Spleen (tissue), 11 donors: ENCODE measurements at regions not wholly inside any gene's neighbourhood (a gene's known extent, or its start where the extent isn't known, plus 50 kb on each side); places are given as distances from the start of the nearest gene placed in this dataset.

ENCODE experiments used
- DNase-seq: peaks from one replicate; pipeline ENCODE4 v3.0.0-alpha.2; 2020
- H3K27ac ChIP-seq, 8 donors: fragments of 200-600 bp; sonication (generic) in 7 of 8; 1 replicate in 4 of 8; 2 replicates in 4 of 8; pipeline versions ENCODE4 v1.5.0 to v1.8.0; 2016 to 2021; ENCODE audit warnings: inconsistent platforms in 4 of 8, mild to moderate bottlenecking in 4 of 8, moderate library complexity in 1 of 8
- H3K27me3 ChIP-seq, 7 donors: fragments of 200-600 bp; sonication (generic) in 6 of 7; replicated peaks in 1 of 7; 1 replicate in 4 of 7; 2 replicates in 3 of 7; pipeline versions ENCODE4 v1.5.0 to v1.8.0; 2016 to 2021; ENCODE audit warnings: inconsistent platforms in 3 of 7, mild to moderate bottlenecking in 1 of 7
- H3K36me3 ChIP-seq, 6 donors: fragments of 200-600 bp; sonication (generic) in 5 of 6; 1 replicate in 4 of 6; 2 replicates in 2 of 6; pipeline versions ENCODE4 v1.5.0 to v1.8.0; 2016 to 2021; ENCODE audit warnings: inconsistent platforms in 2 of 6
- H3K4me1 ChIP-seq, 6 donors: fragments of 200-600 bp; sonication (generic) in 5 of 6; 1 replicate in 3 of 6; 2 replicates in 3 of 6; pipeline versions ENCODE4 v1.5.0 to v1.8.0; 2016 to 2021; ENCODE audit warnings: inconsistent platforms in 3 of 6
- H3K4me3 ChIP-seq, 8 donors: fragments of 200-600 bp; sonication (generic) in 7 of 8; 1 replicate in 4 of 8; 2 replicates in 4 of 8; pipeline versions ENCODE4 v1.5.0 to v1.8.0; 2016 to 2021; ENCODE audit warnings: inconsistent platforms in 4 of 8, mild to moderate bottlenecking in 4 of 8, moderate library complexity in 2 of 8
- H3K9me3 ChIP-seq, 8 donors: fragments of 200-600 bp; sonication (generic) in 7 of 8; 1 replicate in 4 of 8; 2 replicates in 4 of 8; pipeline versions ENCODE4 v1.5.0 to v1.8.0; 2016 to 2021; ENCODE audit warnings: inconsistent platforms in 4 of 8
- POLR2A ChIP-seq, 3 donors: fragments of 450-650 bp; IDR thresholded peaks; one replicate each; pipeline ENCODE4 v1.5.1; 2017; ENCODE audit warnings: antibody characterized with exemption in 3 of 3, mild to moderate bottlenecking in 1 of 3
- POLR2AphosphoS5 ChIP-seq, 3 donors: sonication (generic); formaldehyde crosslinking; IDR thresholded peaks; one replicate each; pipeline ENCODE4 v1.5.1; 2017; ENCODE audit warnings: antibody characterized with exemption in 3 of 3
- WGBS, 5 donors: extraction: QIAGEN DNeasy Blood & Tissue Kit in 3 of 5; methylation state at CpG; one replicate each; pipeline versions ENCODE4 v1.1.5 to v1.1.7; 2013 to 2018; 5-methylcytosine and 5-hydroxymethylcytosine counted together
- intact Hi-C: fragments of 100-400 bp; cut with DNase I; formaldehyde crosslinking; loops from one replicate; pipeline ENCODE4 v1.15.0; 2023; ENCODE audit warnings: low total_unique reads
- TF ChIP-seq, protein P1 (sequence below), 11 experiments: fragments of 200-600 bp in 7 of 11; fragments of 450-650 bp in 4 of 11; sonication (generic) in 4 of 11; IDR thresholded peaks in 8 of 11; conservative IDR thresholded peaks in 3 of 11; 1 replicate in 7 of 11; 2 replicates in 4 of 11; pipeline versions ENCODE4 v1.4.0 to v1.8.0; 2016 to 2021; ENCODE audit warnings: antibody characterized with exemption in 11 of 11, inconsistent platforms in 4 of 11, mild to moderate bottlenecking in 1 of 11
- donor health status: healthy with polysubstance abuse.
- donor health status: DM: no; HTN: no; CAD: no; lungs with moderate emphysema.
- donor health status: DM: no; HTN: no; CAD: no.
- donor health status: Bipolar disorder and iron deficiency.
- donor health status: healthy.
- donor health status: DM: no; HTN: no; CAD: no.
- donor health status: DM: yes; HTN: yes; CAD: no.

DNA sequence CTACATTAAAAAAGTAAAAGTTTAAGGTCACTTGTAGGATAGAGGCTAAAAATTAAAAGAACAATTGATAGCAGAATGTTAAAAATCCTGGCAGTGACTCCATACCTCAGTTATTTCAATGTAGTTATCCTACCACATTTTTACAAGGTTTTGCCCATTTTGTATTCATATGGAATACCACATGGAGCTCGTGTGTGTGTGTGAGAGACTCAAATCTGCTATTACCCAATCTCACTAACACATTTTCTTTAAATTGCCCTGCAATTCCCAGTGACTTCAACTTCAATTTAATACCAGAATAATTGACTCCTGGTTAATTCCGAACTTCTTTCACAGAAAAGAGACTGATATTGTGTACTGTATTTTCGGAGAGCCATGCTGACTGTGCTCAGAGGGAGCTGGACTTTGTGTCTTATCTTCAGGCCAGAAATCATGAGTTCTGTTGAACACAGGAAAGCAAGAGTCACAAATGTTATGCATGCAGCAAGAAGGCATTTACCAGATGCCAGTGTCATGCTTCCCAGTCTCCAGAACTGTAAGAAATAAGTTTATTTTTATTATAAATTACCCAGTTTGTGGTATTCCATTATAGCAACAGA is 529.0 kb upstream of the NECTIN3 start:
- 61 to 75% (median 63%) methylated on average over 3 of the region's 3 CpGs for WGBS, 5 donors
- intact Hi-C loops: no loop called here

DNA sequence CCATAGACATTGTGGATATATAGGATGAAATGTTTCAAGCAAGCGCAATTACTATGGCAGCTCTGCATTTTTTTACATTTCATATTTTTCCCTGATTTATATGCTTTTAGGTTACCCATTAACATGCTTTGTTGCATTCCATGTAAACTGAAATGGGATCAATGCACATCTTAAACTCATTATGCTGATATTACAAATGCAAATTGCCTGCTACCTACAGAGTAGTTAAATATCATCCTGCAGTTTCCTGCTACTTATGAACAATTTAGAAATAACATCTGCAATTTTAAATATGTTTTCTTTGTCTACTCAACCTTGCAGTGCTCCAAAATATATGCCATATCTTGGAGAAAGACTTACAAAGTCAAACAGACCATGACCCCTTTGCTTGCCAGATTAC is 526.9 kb upstream of the NECTIN3 start:
- Histone ChIP-seq H3K4me1 (no peaks in the 10 kb centered on the region), H3K27ac (no peak overlapping the region), H3K4me3 (no peak overlapping the region), H3K27me3 (no peaks in the 10 kb centered on the region), H3K9me3 (no peaks in the 10 kb centered on the region), H3K36me3 (no peaks in the 10 kb centered on the region)
- WGBS, 5 donors: 81 to 98% (median 95%) methylated on average over 1 of the region's 1 CpG
- no peak for TF ChIP-seq POLR2AphosphoS5 (IDR thresholded peaks at IDR 0.05)
- no peak for DNase-seq
- intact Hi-C loops: no loop called here

More for the DNA sequence above, 529.0 kb upstream of the NECTIN3 start:
- DNase-seq: no peak
- H3K27ac ChIP-seq: no peak overlapping the region
- H3K4me1 ChIP-seq: no peaks in the 10 kb centered on the region
- H3K27me3 ChIP-seq: no peaks in the 10 kb centered on the region
- TF ChIP-seq POLR2AphosphoS5 (IDR thresholded peaks at IDR 0.05) (no peak), POLR2A (IDR thresholded peaks at IDR 0.05) (no peak)
- TF ChIP-seq, protein P1, sequence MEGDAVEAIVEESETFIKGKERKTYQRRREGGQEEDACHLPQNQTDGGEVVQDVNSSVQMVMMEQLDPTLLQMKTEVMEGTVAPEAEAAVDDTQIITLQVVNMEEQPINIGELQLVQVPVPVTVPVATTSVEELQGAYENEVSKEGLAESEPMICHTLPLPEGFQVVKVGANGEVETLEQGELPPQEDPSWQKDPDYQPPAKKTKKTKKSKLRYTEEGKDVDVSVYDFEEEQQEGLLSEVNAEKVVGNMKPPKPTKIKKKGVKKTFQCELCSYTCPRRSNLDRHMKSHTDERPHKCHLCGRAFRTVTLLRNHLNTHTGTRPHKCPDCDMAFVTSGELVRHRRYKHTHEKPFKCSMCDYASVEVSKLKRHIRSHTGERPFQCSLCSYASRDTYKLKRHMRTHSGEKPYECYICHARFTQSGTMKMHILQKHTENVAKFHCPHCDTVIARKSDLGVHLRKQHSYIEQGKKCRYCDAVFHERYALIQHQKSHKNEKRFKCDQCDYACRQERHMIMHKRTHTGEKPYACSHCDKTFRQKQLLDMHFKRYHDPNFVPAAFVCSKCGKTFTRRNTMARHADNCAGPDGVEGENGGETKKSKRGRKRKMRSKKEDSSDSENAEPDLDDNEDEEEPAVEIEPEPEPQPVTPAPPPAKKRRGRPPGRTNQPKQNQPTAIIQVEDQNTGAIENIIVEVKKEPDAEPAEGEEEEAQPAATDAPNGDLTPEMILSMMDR (IDR thresholded peaks at IDR 0.05 in 8 of 11, conservative IDR thresholded peaks at IDR 0.05 in 3 of 11): no peak
- H3K36me3 ChIP-seq: no peaks in the 10 kb centered on the region
- H3K9me3 ChIP-seq: no peaks in the 10 kb centered on the region
- H3K4me3 ChIP-seq: no peak overlapping the region

DNA sequence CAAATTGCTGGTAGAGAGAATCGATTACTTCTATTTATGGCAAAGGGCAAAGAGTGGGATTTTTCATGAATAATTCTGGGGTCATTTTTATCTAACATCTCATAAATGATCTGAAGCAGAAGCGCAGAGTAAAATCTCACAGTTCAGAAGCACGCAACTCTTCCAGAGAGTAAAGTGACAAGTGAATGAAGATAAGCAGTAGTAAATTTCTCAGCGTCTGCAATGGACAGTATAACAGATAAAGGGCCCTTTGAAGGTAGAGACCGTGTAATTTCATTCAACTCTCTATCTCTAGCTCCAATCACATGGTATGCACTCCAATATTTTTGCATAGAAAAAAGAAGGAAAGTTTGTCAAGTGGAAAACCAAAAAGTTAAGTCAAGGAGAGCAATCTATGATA is 521.1 kb upstream of the NECTIN3 start:
- no peak for DNase-seq
- H3K36me3 ChIP-seq: no peaks in the 10 kb centered on the region
- no peak overlapping the region for H3K27ac ChIP-seq
- no peaks in the 10 kb centered on the region for H3K4me1 ChIP-seq
- TF ChIP-seq, protein P1 (IDR thresholded peaks at IDR 0.05 in 8 of 11, conservative IDR thresholded peaks at IDR 0.05 in 3 of 11): no peak
- TF ChIP-seq POLR2A (IDR thresholded peaks at IDR 0.05) (no peak), POLR2AphosphoS5 (IDR thresholded peaks at IDR 0.05) (no peak)
- 54 to 62% (median 59%) methylated on average over 5 of the region's 5 CpGs for WGBS, 5 donors
- no peaks in the 10 kb centered on the region for H3K9me3 ChIP-seq
- H3K27me3 ChIP-seq: no peaks in the 10 kb centered on the region
- no peak overlapping the region for H3K4me3 ChIP-seq
- intact Hi-C loops: no loop called here

DNA sequence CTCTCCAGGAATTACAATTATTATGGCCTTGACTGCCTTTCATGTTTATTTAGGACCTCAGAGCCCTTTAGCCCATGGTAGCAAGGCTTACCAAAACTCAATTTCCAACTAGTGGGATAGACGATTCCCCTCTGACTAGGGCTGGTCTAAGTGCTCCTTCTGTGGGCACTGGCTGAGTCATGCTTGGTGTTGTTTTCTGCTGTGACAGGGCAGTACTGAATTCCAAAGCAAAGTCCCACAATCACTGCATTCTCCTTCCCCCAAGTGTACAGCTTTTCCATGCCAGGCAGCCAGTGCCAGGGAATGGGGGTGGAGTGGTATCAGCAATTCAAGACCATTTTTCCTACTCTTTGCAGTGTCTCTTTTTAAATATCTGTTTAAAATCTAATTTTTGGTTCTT is 509.0 kb upstream of the NECTIN3 start:
- H3K27ac ChIP-seq: no peak overlapping the region
- WGBS, 5 donors: 73 to 87% (median 79%) methylated on average over 1 of the region's 1 CpG
- intact Hi-C loops: no loop called here
- no peaks in the 10 kb centered on the region for H3K27me3 ChIP-seq
- H3K4me3 ChIP-seq: no peak overlapping the region
- TF ChIP-seq, protein P1 (IDR thresholded peaks at IDR 0.05 in 8 of 11, conservative IDR thresholded peaks at IDR 0.05 in 3 of 11): no peak
- TF ChIP-seq POLR2AphosphoS5 (IDR thresholded peaks at IDR 0.05): no peak
- no peak for TF ChIP-seq POLR2A (IDR thresholded peaks at IDR 0.05)
- no peak for DNase-seq
- no peaks in the 10 kb centered on the region for H3K4me1 ChIP-seq
- no peaks in the 10 kb centered on the region for H3K36me3 ChIP-seq
- peaks cover 0 to 17% (median 3%) of the 10 kb centered on the region in 8 donors for H3K9me3 ChIP-seq

DNA sequence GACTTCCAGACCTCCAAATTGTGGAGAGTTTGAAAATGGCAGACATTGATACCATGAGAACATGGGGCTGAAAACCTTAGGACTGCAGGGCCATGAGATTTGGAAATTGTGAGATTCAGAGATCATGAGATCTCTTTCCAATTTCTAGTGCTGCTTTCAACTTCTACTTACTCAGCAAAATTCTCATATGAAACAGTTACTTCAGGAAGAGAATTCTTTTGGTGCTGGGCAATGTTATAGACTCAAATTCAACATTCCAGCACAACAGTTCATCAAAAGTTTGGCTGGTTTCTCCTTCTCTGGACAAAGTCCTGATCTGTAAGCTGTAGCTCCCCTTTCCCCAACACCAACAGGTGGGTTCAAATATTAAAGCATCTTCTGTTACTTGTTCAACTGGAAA is 506.9 kb upstream of the NECTIN3 start:
- TF ChIP-seq POLR2AphosphoS5 (IDR thresholded peaks at IDR 0.05) (no peak), POLR2A (IDR thresholded peaks at IDR 0.05) (no peak)
- TF ChIP-seq, protein P1 (IDR thresholded peaks at IDR 0.05 in 8 of 11, conservative IDR thresholded peaks at IDR 0.05 in 3 of 11): no peak
- peaks cover 0 to 15% (median 2%) of the 10 kb centered on the region in 8 donors for H3K9me3 ChIP-seq
- H3K27me3 ChIP-seq: no peaks in the 10 kb centered on the region
- no peak overlapping the region for H3K4me3 ChIP-seq
- no peak overlapping the region for H3K27ac ChIP-seq
- intact Hi-C loops: no loop called here
- no peaks in the 10 kb centered on the region for H3K36me3 ChIP-seq
- H3K4me1 ChIP-seq: no peaks in the 10 kb centered on the region
- DNase-seq: no peak
